HUES48 (cell line): ENCODE measurements at regions not wholly inside any gene's neighbourhood (a gene's known extent, or its start where the extent isn't known, plus 50 kb on each side); places are given as distances from the start of the nearest gene placed in this dataset.
A peak's percentile ranks its signal among the peaks of the same experiment; 100 is the strongest.

Source experiments
- H3K27ac ChIP-seq: one replicate; pipeline ENCODE4 v1.7.0; 2013; ENCODE audit warnings: low read depth, low read length, inconsistent platforms
- H3K27me3 ChIP-seq: 2 replicates; pipeline ENCODE4 v1.6.1; 2013; ENCODE audit warnings: mild to moderate bottlenecking, low read length; ENCODE audit not compliant: control insufficient read depth, insufficient read depth
- H3K36me3 ChIP-seq: 2 replicates; pipeline ENCODE4 v1.6.1; 2013; ENCODE audit warnings: low read length; ENCODE audit not compliant: control insufficient read depth, insufficient read depth
- H3K4me1 ChIP-seq: 2 replicates; pipeline ENCODE4 v1.6.1; 2013; ENCODE audit warnings: mild to moderate bottlenecking, low read length; ENCODE audit not compliant: control insufficient read depth, insufficient read depth
- H3K4me3 ChIP-seq: 2 replicates; pipeline ENCODE4 v1.5.1; 2013; ENCODE audit warnings: mild to moderate bottlenecking, low read depth, low read length
- H3K9ac ChIP-seq: 2 replicates; pipeline ENCODE4 v1.6.1; 2013; ENCODE audit warnings: mild to moderate bottlenecking, low read depth, low read length, moderate library complexity
- H3K9me3 ChIP-seq: 2 replicates; pipeline ENCODE4 v1.6.1; 2013; ENCODE audit warnings: low read length; ENCODE audit not compliant: control insufficient read depth, insufficient read depth

DNA sequence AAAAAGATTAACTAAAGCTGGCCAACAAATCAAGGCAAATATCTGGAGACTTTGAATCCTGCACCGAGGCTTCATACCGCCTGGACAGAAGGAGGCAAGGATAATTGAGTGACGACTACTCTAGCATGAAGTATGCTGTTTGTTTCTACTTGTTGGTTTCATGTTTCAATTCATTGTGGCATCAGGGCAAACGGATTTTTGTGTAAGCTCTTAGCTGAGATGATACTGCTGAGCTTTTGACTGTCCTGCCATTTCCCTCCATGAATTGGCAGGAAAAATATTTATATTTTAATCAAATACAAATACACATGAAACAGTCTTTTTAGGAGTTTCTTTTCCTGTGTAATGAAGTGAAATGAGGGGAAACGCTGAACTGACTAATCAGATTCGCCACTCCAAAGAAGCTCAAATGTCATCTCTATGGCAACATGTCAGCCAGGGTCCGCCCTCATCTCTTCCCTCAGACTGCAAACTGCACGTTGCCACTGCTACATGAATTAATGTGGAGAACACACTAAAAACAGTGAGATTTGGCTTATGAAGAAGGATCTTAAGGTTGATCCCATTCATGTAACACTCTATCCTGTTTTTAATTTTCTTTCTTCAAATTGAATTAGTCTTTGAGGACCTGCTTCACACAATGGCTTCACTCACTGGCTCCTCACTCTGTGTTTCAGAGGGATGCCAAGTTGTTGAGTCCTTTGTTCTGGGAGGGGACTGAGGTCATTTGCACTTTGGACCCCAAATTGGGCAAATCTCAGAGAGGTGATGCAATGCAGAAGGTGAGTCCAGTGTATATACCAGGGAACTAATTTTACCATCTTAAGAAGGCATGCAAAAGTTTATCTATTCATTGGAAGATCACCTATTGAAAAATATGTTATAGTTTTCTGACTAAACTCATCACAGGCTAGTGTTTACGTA, 149.6 kb upstream of the MID1 start:
- Histone ChIP-seq H3K27ac (peak overlapping the region; percentile 31), H3K36me3 (no peaks in the 10 kb centered on the region), H3K9me3 (no peaks in the 10 kb centered on the region), H3K9ac (no peak overlapping the region), H3K4me3 (peak overlapping the region; percentile 1; the same call in 1 of the 2 replicates), H3K27me3 (no peaks in the 10 kb centered on the region; the same call in 1 of the 2 replicates), H3K4me1 (peaks cover 22% of the 10 kb centered on the region)

DNA sequence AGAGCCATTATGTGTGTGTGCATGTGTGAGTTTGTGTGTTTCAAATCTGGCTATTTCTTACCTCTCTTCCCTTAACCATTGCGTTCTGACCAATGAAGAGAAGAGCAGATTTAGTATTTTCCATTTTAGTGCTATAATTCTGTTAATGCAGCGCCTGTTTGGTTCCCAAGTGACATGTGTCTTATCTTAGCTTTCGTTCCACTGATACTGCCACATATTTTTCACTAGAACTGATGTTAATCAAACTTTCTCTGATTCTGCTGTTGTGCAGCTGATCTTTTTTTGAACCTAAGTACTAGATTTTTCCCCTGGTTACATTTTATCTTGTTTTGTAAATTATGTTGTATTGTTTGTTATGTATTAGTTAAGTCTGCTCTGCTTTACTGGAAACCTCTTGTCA, 152.9 kb upstream of the MID1 start:
- Histone ChIP-seq H3K4me1 (peaks cover 21% of the 10 kb centered on the region), H3K27me3 (no peaks in the 10 kb centered on the region; the same call in 1 of the 2 replicates), H3K9me3 (no peaks in the 10 kb centered on the region), H3K36me3 (no peaks in the 10 kb centered on the region), H3K4me3 (no peak overlapping the region), H3K27ac (no peak overlapping the region), H3K9ac (no peak overlapping the region)

DNA sequence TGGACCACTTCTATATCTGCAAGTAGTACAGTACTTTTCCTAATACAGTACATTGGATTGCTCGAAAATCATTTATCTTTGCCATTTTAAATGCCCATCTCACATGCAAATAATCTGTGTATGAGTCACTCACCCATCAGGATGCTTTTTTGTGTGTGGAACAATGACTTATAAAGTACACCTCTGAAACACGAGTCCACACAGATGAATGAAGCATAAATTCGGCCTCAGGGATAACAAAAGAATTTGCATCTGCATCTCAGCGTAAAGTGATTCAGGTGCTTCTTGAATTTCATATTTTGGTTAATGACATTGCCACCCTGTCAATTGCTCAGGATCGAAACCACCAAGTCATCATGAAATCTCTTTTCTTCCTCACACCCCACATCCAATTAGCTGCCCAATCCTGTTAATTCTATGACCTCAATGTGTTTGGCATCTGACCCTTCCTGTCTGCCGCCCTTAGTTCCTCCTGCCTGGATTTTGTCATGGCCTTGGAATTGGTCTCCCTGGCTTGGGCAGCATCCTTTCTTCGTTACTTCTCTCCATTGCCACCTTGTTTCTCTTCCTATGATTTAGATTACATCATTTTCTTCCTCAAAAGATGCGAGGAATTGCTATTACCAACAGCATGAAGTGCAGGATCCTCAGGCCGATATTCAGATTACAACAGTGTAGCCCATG, 161.6 kb upstream of the MID1 start:
- Histone ChIP-seq H3K4me3 (no peak overlapping the region), H3K4me1 (no peaks in the 10 kb centered on the region), H3K36me3 (no peaks in the 10 kb centered on the region), H3K27me3 (no peaks in the 10 kb centered on the region), H3K9ac (no peak overlapping the region), H3K9me3 (no peaks in the 10 kb centered on the region), H3K27ac (no peak overlapping the region)

DNA sequence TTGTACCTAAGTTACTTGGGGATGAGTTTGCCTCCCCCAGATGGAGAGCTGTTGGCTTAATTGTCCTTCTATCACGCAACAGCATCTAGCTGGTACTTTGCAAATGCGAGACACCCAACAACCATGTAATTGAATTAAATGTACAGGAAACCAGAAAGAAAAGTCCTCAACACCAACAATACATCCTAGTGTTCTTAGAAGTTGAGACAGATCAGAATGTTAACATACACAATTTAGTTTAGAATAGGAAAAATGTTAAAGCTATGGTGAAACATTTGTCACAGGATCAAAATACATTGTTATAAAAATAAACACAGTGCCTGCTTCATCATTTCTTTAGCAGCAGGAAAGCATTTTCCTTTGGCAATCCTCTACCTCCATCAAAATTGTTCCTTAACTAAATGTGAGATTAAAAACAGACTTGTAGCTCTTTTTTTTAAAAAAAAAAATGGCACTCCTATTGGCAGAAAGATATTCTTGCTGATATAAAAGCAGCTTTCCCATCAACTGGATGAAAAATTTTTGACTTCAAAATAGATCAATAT, 163.1 kb upstream of the MID1 start:
- Histone ChIP-seq H3K27ac (no peak overlapping the region), H3K27me3 (no peaks in the 10 kb centered on the region), H3K4me3 (no peak overlapping the region), H3K9me3 (no peaks in the 10 kb centered on the region), H3K36me3 (no peaks in the 10 kb centered on the region), H3K4me1 (no peaks in the 10 kb centered on the region), H3K9ac (no peak overlapping the region)

DNA sequence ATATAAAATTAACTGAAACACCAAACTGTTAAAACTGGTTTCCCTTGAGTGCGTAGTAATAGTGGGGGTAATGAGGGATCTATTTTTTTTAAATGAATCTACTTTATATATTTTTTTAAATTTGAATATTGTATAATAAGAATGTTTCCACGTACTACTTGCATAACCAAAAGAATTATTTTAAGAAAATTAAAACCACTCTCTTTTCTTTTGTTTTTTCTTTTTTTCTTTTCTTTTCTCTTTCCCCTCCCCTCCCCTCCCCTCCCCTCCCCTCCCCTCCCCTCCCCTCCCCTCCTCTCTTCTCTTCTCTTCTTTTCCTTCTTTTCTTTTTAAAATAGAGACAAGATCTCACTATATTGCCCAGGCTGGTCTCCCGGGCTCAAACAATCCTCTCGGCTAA, 166.9 kb upstream of the MID1 start:
- H3K9ac ChIP-seq = no peak overlapping the region
- no peaks in the 10 kb centered on the region for H3K36me3 ChIP-seq
- H3K27ac ChIP-seq = no peak overlapping the region
- H3K4me1 ChIP-seq = no peaks in the 10 kb centered on the region
- no peak overlapping the region for H3K4me3 ChIP-seq
- H3K27me3 ChIP-seq = no peaks in the 10 kb centered on the region
- no peaks in the 10 kb centered on the region for H3K9me3 ChIP-seq

DNA sequence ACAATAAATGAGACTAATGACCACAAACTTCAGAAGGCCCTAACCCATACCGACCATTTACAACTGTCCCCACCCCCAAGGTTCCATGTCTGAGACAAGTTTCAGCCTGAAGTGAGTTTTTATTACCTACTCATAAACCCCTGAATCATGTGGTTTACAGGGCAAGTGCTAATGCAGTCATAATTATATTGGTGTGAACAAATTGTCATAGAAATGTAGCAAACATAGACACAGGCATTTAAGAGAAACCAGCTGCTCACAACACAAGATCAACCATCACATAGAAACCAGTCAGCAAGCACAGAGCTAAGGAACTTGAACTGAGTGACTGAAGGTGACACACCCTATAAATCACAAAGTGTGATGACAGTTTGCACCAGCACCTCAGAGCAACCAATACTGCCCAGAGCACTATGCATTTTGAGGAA, 173.8 kb upstream of the MID1 start:
- H3K36me3 ChIP-seq = no peaks in the 10 kb centered on the region
- no peaks in the 10 kb centered on the region for H3K27me3 ChIP-seq
- H3K9me3 ChIP-seq = no peaks in the 10 kb centered on the region
- H3K27ac ChIP-seq = no peak overlapping the region
- no peaks in the 10 kb centered on the region for H3K4me1 ChIP-seq
- no peak overlapping the region for H3K9ac ChIP-seq
- no peak overlapping the region for H3K4me3 ChIP-seq

DNA sequence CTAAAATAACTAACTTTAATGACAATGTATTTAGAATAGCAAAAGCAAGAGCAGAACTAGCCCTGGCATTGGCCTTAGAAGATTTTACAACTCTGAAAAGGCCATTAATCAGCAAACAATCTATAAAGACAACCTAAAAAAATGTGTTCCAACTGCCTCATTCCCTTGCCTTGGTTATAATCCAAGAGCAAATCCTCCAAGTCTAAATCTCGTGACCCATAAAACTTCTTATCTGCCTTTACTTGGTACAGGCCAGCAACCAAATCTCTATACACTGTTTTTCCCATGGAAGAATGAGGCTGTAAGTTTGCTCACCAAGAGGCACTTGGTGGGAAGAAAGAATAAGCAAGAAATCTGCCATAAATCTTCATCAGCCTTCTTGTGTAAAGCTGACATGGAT, 175.3 kb upstream of the MID1 start:
- no peak overlapping the region for H3K27ac ChIP-seq
- H3K27me3 ChIP-seq = no peaks in the 10 kb centered on the region
- H3K9me3 ChIP-seq = no peaks in the 10 kb centered on the region
- no peak overlapping the region for H3K9ac ChIP-seq
- no peaks in the 10 kb centered on the region for H3K36me3 ChIP-seq
- no peak overlapping the region for H3K4me3 ChIP-seq
- H3K4me1 ChIP-seq = no peaks in the 10 kb centered on the region

DNA sequence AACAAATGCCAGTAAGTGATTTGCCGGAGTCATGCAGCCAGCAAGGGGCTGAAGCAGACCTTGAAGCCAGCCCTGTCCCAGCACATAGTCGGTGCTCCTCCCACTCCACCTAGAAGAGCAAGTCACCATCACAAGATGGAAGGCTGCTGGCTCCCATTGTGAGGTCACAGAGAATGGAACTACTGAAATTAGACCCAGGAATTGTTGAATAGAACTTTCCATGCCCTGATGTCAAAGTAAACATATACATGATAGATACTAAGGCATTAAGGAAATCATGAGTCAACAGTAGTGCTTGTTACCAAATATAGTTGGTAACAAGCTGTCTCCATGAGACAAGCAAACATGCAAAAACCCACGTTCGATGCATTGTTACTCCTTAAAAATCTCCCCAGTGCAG, 177.1 kb upstream of the MID1 start:
- Histone ChIP-seq H3K4me1 (no peaks in the 10 kb centered on the region), H3K9ac (no peak overlapping the region), H3K9me3 (no peaks in the 10 kb centered on the region), H3K36me3 (no peaks in the 10 kb centered on the region), H3K4me3 (no peak overlapping the region), H3K27me3 (no peaks in the 10 kb centered on the region), H3K27ac (no peak overlapping the region)

DNA sequence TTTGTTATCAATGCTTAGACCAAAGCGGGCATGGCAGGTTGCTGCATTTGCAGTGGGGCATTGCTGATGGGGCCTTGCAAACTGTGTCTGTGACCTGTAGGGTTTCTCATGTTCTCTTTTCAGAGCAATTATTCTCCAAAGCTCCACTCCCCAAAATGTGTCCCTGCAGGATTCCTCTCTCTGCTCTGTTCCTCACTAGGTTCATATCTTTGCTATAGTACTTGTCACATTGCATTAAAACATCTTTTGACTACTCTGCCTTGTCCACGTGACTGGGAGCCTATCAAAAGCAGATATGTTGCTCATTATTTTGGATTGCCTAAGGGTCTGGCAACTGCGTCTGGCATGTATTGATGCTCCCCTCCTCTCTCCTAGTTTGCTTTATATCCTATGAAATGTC, 177.7 kb upstream of the MID1 start:
- Histone ChIP-seq H3K9me3 (no peaks in the 10 kb centered on the region), H3K27ac (no peak overlapping the region), H3K36me3 (no peaks in the 10 kb centered on the region), H3K4me1 (no peaks in the 10 kb centered on the region), H3K27me3 (no peaks in the 10 kb centered on the region), H3K4me3 (no peak overlapping the region), H3K9ac (no peak overlapping the region)

DNA sequence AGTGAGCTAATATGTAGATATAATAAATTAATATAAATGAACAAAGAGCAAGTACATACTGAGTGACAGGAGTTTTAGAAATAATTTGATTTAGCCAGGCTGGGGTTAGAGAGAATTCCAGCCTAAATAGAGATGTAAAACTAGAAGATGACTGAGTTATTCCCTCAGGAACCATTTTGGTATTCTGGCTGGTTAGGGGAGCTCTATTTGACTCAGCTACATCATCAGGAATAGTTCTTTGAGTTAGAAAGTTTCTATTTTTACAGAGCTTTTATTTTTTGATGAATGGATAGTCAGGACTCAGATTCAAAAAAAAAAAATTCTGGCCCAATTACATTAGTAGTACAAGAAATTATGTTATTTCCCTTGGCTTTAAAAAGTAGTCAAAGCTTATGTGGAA, 180.4 kb upstream of the MID1 start:
- H3K4me3 ChIP-seq = no peak overlapping the region
- peaks cover 2% of the 10 kb centered on the region; the same call in 1 of the 2 replicates for H3K9me3 ChIP-seq
- H3K4me1 ChIP-seq = no peaks in the 10 kb centered on the region
- H3K27me3 ChIP-seq = no peaks in the 10 kb centered on the region
- no peak overlapping the region for H3K9ac ChIP-seq
- H3K27ac ChIP-seq = no peak overlapping the region
- no peaks in the 10 kb centered on the region for H3K36me3 ChIP-seq

DNA sequence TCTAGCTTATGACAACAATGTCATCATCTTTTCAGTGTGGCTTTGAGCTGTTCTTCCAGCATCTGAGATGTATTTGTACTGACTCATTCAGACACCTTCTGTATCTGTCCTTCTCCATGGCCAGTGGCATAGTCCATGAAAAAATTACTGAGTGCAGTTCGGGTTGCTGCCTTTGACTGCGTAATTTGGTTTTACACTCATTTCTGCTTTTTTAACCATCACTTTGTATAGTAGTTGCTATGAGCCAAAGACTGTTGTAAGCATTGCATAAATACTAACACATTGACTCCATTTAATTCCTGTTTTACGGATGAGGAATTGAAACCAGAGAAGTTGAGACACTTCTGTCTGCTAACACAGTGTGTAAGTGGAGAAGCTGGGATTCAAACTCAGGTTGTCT, 190.7 kb upstream of the MID1 start:
- no peaks in the 10 kb centered on the region for H3K4me1 ChIP-seq
- no peaks in the 10 kb centered on the region for H3K27me3 ChIP-seq
- H3K4me3 ChIP-seq = no peak overlapping the region
- H3K27ac ChIP-seq = no peak overlapping the region
- H3K9me3 ChIP-seq = no peaks in the 10 kb centered on the region
- H3K9ac ChIP-seq = no peak overlapping the region
- no peaks in the 10 kb centered on the region for H3K36me3 ChIP-seq
